ENCODE measurements at regions not wholly inside any gene's neighbourhood (a gene's known extent, or its start where the extent isn't known, plus 50 kb on each side); places are given as distances from the start of the nearest gene placed in this dataset.

DNA sequence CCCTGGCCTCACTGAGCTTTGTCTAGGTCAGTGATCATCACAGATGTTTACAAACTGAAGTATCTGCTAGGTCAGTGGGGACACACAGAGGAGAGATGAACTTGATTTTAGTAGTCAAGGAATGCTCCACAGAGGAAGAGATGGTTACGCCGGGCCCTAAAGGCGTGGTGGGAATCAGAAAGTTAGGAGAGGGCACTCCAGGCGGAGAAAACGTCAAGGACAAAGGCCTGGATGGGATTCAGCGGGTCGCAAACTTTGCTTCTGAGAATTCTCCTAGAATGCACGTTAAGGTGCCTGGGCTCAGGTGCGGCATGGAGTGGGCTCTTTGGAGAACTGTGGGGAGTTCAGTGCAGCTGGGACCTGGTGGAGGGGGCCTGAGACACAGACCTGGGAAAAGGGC lies 78.8 kb downstream of the TMEM17 start (continued):
- TF ChIP-seq, protein P1, sequence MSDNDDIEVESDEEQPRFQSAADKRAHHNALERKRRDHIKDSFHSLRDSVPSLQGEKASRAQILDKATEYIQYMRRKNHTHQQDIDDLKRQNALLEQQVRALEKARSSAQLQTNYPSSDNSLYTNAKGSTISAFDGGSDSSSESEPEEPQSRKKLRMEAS (IDR thresholded peaks at IDR 0.05) = no peak
- no peak for TF ChIP-seq ELF1 (IDR thresholded peaks at IDR 0.05; ENCODE audit: borderline replicate concordance, low read depth)
- no peak for TF ChIP-seq POLR2AphosphoS5 (IDR thresholded peaks at IDR 0.05; ENCODE audit: low read depth, low read length)
- no peak for TF ChIP-seq EGR1 (IDR thresholded peaks at IDR 0.05; ENCODE audit: low read depth)
- TF ChIP-seq EZH2phosphoT487 (IDR thresholded peaks at IDR 0.05; ENCODE audit: borderline replicate concordance) = no peak
- no peak for TF ChIP-seq EZH2 (IDR thresholded peaks at IDR 0.05)
- no peak for TF ChIP-seq SP1 (IDR thresholded peaks at IDR 0.05; ENCODE audit: low read depth)
- no peak for TF ChIP-seq SRF (IDR thresholded peaks at IDR 0.05; ENCODE audit: low read depth)

DNA sequence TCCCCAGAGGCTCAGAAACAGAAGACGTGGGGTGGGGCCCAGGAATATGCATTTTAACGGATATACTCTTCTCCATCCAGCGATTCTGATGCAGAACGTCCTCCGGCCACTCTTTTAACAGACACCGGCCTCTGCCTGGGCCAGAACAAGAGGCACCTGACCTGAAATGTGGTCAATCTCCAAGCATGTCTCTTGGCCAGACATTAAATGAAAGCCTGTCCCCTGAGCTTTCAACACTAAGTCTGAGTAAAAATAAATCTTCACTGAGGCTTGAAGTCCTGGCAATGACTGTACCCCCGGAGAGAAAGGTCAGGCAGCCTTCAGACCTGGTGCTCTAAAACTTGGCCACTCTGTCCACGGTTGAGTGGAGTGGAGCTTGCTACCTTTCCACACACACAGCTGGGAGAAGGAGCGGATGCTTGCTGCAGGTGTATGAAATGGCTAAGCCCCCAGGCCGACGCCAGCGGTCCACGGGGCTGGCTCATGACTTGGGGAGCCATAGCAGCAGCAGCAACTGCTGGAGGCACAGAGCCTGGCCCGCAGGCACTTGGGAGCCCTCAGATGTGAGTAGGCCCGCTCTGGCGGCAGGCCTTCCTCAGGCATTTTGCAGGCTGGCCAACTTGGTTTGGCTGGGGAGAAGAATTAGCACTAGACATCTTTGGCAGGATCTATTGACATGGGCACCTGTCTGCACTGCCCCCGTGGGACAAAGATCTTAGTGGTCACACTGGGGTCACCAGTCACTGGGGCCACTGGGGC lies 79.7 kb downstream of the TMEM17 start:
- CTCF ChIA-PET = no interaction called here
- Histone ChIP-seq H4K20me1 (ENCODE audit: insufficient read depth) (no peaks in the 10 kb centered on the region), H2AFZ (ENCODE audit: low read depth, low read length, poor library complexity, severe bottlenecking) (no peak overlapping the region), H3K36me3 (ENCODE audit: control insufficient read depth in 1 of 2, insufficient read depth in 2 of 2, low read length in 2 of 2) (no peaks in the 10 kb centered on the region), H3K9ac (ENCODE audit: low read length) (no peak overlapping the region), H3K27me3 (ENCODE audit: insufficient read depth, low read length) (no peaks in the 10 kb centered on the region), H3K9me2 (ENCODE audit: insufficient read depth) (no peaks in the 10 kb centered on the region), H3K27ac (ENCODE audit: low read depth, low read length) (no peak overlapping the region), H3K4me2 (ENCODE audit: low read length) (no peak overlapping the region), H3K79me2 (ENCODE audit: insufficient read depth, low read length) (no peaks in the 10 kb centered on the region), H3K4me3 (replicated peaks in 1 of 2; ENCODE audit: low read depth in 1 of 2, low read length in 2 of 2) (no peak overlapping the region), H3K9me3 (ENCODE audit: control insufficient read depth in 1 of 2, insufficient read depth in 1 of 2, low read depth in 1 of 2, low read length in 2 of 2) (no peaks in the 10 kb centered on the region), H3K4me1 (ENCODE audit: control insufficient read depth in 1 of 2, insufficient read depth in 2 of 2, low read length in 2 of 2) (peaks cover 2 to 7% of the 10 kb centered on the region in 2 experiments; a peak in 2 of 4 replicates)
- intact Hi-C loops (cut with micrococcal nuclease) = no loop called here
- TF ChIP-seq, protein P2, sequence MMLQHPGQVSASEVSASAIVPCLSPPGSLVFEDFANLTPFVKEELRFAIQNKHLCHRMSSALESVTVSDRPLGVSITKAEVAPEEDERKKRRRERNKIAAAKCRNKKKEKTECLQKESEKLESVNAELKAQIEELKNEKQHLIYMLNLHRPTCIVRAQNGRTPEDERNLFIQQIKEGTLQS (IDR thresholded peaks at IDR 0.05) = no peak
- TF ChIP-seq POLR2A (IDR thresholded peaks at IDR 0.05; ENCODE audit: borderline replicate concordance, extremely low read depth, insufficient read depth, insufficient read length) (no peak), CEBPB (IDR thresholded peaks at IDR 0.05; ENCODE audit: low read depth) (no peak), ELF1 (IDR thresholded peaks at IDR 0.05; ENCODE audit: borderline replicate concordance, low read depth) (no peak), ZNF274 (IDR thresholded peaks at IDR 0.05; ENCODE audit: low read depth, low read length) (no peak)
- TF ChIP-seq, protein P3, sequence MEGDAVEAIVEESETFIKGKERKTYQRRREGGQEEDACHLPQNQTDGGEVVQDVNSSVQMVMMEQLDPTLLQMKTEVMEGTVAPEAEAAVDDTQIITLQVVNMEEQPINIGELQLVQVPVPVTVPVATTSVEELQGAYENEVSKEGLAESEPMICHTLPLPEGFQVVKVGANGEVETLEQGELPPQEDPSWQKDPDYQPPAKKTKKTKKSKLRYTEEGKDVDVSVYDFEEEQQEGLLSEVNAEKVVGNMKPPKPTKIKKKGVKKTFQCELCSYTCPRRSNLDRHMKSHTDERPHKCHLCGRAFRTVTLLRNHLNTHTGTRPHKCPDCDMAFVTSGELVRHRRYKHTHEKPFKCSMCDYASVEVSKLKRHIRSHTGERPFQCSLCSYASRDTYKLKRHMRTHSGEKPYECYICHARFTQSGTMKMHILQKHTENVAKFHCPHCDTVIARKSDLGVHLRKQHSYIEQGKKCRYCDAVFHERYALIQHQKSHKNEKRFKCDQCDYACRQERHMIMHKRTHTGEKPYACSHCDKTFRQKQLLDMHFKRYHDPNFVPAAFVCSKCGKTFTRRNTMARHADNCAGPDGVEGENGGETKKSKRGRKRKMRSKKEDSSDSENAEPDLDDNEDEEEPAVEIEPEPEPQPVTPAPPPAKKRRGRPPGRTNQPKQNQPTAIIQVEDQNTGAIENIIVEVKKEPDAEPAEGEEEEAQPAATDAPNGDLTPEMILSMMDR (IDR thresholded peaks at IDR 0.05 in 2 of 3, conservative IDR thresholded peaks at IDR 0.05 in 1 of 3; ENCODE audit: borderline replicate concordance in 1 of 3, insufficient read depth in 1 of 3, low read depth in 2 of 3, low read length in 2 of 3) = no peak
- TF ChIP-seq, protein P1 (IDR thresholded peaks at IDR 0.05) = no peak
- TF ChIP-seq, protein P4, sequence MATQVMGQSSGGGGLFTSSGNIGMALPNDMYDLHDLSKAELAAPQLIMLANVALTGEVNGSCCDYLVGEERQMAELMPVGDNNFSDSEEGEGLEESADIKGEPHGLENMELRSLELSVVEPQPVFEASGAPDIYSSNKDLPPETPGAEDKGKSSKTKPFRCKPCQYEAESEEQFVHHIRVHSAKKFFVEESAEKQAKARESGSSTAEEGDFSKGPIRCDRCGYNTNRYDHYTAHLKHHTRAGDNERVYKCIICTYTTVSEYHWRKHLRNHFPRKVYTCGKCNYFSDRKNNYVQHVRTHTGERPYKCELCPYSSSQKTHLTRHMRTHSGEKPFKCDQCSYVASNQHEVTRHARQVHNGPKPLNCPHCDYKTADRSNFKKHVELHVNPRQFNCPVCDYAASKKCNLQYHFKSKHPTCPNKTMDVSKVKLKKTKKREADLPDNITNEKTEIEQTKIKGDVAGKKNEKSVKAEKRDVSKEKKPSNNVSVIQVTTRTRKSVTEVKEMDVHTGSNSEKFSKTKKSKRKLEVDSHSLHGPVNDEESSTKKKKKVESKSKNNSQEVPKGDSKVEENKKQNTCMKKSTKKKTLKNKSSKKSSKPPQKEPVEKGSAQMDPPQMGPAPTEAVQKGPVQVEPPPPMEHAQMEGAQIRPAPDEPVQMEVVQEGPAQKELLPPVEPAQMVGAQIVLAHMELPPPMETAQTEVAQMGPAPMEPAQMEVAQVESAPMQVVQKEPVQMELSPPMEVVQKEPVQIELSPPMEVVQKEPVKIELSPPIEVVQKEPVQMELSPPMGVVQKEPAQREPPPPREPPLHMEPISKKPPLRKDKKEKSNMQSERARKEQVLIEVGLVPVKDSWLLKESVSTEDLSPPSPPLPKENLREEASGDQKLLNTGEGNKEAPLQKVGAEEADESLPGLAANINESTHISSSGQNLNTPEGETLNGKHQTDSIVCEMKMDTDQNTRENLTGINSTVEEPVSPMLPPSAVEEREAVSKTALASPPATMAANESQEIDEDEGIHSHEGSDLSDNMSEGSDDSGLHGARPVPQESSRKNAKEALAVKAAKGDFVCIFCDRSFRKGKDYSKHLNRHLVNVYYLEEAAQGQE (IDR thresholded peaks at IDR 0.05; ENCODE audit: low read depth) = no peak
- POLR2A ChIA-PET = no interaction called here
- no peak for ATAC-seq
- DNase-seq (ENCODE audit: low read depth, low spot score) = no peak
- RAD21 ChIA-PET (ENCODE audit: low non-redundant PET in 1 of 2, low total read pairs in 2 of 2, uncharacterized antibody in 2 of 2, unreplicated experiment in 2 of 2) = no interaction called here
- BruUV-seq (replicated peaks) = no TSS peak

Data from HCT116 (cell line).